ENCODE measurements at regions not wholly inside any gene's neighbourhood (a gene's known extent, or its start where the extent isn't known, plus 50 kb on each side); places are given as distances from the start of the nearest gene placed in this dataset.

DNA sequence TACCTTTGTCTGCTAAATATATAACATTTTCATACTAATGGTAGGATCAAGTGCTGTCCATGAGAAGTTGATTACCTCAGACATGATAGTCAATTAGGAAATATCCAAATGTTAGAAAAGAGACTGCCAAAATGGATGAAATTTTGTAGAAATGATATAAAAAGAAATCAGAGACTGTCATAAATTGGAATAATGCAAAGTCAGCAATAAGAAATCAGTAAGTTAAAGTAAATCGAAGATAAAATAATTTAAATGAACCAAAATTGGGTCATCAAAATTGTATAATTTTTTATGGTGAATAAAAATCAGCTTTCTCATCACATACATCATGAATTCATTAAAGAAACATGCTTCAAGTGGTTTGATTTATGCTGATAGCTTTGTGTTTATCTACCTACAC is 165.3 kb upstream of the CDH2 start:
- no peak overlapping the region for H3K4me3 ChIP-seq (ENCODE audit: low read depth, poor library complexity, severe bottlenecking)
- intact Hi-C loops (cut with DNase I; ENCODE audit: low total_unique reads): no loop called here
- WGBS, 2 donors: 91 to 92% methylated on average over 1 of the region's 1 CpG
- TF ChIP-seq POLR2A (IDR thresholded peaks at IDR 0.05): no peak
- TF ChIP-seq, protein P1, sequence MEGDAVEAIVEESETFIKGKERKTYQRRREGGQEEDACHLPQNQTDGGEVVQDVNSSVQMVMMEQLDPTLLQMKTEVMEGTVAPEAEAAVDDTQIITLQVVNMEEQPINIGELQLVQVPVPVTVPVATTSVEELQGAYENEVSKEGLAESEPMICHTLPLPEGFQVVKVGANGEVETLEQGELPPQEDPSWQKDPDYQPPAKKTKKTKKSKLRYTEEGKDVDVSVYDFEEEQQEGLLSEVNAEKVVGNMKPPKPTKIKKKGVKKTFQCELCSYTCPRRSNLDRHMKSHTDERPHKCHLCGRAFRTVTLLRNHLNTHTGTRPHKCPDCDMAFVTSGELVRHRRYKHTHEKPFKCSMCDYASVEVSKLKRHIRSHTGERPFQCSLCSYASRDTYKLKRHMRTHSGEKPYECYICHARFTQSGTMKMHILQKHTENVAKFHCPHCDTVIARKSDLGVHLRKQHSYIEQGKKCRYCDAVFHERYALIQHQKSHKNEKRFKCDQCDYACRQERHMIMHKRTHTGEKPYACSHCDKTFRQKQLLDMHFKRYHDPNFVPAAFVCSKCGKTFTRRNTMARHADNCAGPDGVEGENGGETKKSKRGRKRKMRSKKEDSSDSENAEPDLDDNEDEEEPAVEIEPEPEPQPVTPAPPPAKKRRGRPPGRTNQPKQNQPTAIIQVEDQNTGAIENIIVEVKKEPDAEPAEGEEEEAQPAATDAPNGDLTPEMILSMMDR (IDR thresholded peaks at IDR 0.05): no peak
- no peak for DNase-seq (ENCODE audit: low spot score in 2 of 2)

DNA sequence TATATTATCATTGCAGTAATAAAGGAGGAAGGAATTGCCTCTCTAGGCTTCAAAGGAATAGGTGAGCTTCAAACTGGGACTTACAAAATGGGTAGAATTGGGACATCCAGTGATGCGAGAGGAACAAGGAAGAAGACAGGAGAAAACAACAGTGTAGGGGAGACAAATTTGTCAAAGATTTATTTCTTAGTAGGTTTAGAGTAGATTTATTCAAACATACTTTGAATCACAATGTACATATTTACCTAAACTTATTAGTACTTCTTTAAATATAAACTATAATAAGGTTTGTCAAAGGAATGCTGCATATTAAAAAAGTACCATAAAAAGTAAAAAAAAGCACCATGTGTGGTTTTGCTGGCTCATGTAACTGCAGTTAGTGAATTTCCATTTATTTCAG is 161.4 kb upstream of the CDH2 start:
- no peak overlapping the region for H3K4me3 ChIP-seq (ENCODE audit: low read depth, poor library complexity, severe bottlenecking)
- TF ChIP-seq, protein P1 (IDR thresholded peaks at IDR 0.05): no peak
- no peak for TF ChIP-seq POLR2A (IDR thresholded peaks at IDR 0.05)
- intact Hi-C loops (cut with DNase I; ENCODE audit: low total_unique reads): no loop called here
- 92 to 94% methylated on average over 1 of the region's 1 CpG for WGBS, 2 donors
- no peak for DNase-seq (ENCODE audit: low spot score in 2 of 2)

DNA sequence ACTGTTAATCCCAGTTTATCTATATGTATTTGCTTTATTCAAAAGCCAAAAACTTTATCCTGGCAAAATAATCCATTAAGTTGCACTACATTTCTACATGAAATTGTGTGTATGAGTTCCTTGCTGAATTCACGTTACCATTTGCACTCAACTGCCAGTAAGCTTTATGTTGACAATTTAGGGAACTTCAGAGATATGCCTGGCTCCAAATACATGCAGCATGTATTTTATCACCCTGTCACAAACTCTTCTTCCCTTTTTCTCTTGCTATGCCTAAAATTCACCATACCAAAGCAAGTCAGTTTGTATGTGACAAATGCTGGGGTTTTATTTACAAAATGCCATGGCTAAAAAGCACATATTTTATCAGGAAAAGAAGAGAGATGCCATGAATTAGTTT is 157.6 kb upstream of the CDH2 start:
- 71 to 74% methylated on average over 1 of the region's 1 CpG for WGBS, 2 donors

DNA sequence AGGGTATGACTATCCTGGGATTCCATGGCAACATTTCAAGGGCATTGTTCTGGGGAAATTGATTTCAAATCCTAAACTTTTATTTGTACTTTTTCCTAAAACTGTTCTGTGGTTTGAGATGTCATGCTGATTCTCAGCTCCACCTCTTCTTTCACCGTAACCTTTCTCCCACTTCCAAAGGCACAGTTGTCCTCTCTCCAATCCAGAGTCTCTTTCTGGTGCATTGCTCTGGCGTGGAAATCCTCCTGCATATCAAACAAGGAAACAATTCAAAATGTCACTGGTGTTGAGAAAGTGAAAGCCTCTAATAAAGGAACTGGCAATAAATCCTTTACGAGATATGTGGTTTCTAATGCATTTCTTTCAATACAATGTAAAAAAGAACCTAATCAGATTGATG is 155.1 kb upstream of the CDH2 start:
- WGBS, 2 donors: 81 to 83% methylated on average over 3 of the region's 3 CpGs
- intact Hi-C loops (cut with DNase I; ENCODE audit: low total_unique reads): no loop called here

More for the DNA sequence above, 157.6 kb upstream of the CDH2 start:
- intact Hi-C loops (cut with DNase I; ENCODE audit: low total_unique reads): no loop called here
- no peak for DNase-seq (ENCODE audit: low spot score in 2 of 2)
- H3K4me3 ChIP-seq (ENCODE audit: low read depth, poor library complexity, severe bottlenecking): no peak overlapping the region
- TF ChIP-seq POLR2A (IDR thresholded peaks at IDR 0.05): no peak
- TF ChIP-seq, protein P1 (IDR thresholded peaks at IDR 0.05): no peak

DNA sequence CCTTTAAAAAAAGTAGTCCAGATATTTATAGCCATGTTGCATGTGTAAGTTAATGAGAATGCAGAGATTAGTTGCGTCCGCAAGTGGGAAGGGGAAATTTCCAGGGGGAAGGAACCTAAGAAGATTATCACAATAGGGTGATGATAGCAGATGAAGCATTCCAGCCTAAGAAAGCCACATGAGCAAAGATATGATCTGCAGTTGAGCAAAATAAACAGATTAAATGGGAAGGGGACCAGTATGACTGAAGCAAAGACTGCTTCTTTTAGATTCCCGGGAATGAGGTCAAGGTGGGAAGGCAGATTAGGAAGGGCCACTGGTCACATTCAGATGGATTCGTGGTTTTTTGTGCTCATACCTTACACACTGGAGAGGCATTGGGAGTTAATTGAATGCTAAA is 154.6 kb upstream of the CDH2 start:
- H3K4me3 ChIP-seq (ENCODE audit: low read depth, poor library complexity, severe bottlenecking): no peak overlapping the region
- TF ChIP-seq, protein P1 (IDR thresholded peaks at IDR 0.05): no peak
- TF ChIP-seq POLR2A (IDR thresholded peaks at IDR 0.05): no peak
- no peak for DNase-seq (ENCODE audit: low spot score in 2 of 2)
- intact Hi-C loops (cut with DNase I; ENCODE audit: low total_unique reads): no loop called here
- 83 to 90% methylated on average over 4 of the region's 4 CpGs for WGBS, 2 donors

More for the DNA sequence above, 155.1 kb upstream of the CDH2 start:
- no peak for DNase-seq (ENCODE audit: low spot score in 2 of 2)
- TF ChIP-seq, protein P1 (IDR thresholded peaks at IDR 0.05): no peak
- no peak for TF ChIP-seq POLR2A (IDR thresholded peaks at IDR 0.05)
- no peak overlapping the region for H3K4me3 ChIP-seq (ENCODE audit: low read depth, poor library complexity, severe bottlenecking)

DNA sequence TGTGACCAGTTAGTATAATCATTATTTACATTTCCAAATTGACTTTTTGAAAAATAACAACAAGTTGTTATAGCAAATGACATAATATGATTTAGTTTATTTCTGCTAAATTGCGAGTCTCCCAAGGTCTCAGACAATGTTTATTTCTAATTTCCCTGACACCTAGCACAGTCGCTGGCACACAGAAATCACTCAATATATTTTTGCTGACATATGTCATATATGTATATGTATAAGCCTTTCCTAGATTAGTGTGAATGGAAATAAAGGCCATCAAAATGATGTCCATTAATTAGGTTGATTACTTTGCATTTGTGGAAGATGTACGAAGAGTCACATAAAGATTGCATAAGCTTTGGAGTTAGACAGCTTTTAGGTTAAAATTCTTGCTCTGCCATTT is 136.7 kb upstream of the CDH2 start:
- intact Hi-C loops (cut with DNase I; ENCODE audit: low total_unique reads): no loop called here
- no peak for TF ChIP-seq POLR2A (IDR thresholded peaks at IDR 0.05)
- TF ChIP-seq, protein P1 (IDR thresholded peaks at IDR 0.05): no peak
- 80 to 87% methylated on average over 3 of the region's 3 CpGs for WGBS, 2 donors
- DNase-seq (ENCODE audit: low spot score in 2 of 2): no peak
- H3K4me3 ChIP-seq (ENCODE audit: low read depth, poor library complexity, severe bottlenecking): no peak overlapping the region

Data from lower leg skin (tissue), 4 donors.